Lower leg skin (tissue), 3 donors: ENCODE measurements at regions not wholly inside any gene's neighbourhood (a gene's known extent, or its start where the extent isn't known, plus 50 kb on each side); places are given as distances from the start of the nearest gene placed in this dataset.

ENCODE experiments used
- CTCF ChIP-seq, 3 donors: fragments of 450-650 bp; IDR thresholded peaks; one replicate each; pipeline ENCODE4 v1.5.1; 2016; ENCODE audit warnings: antibody characterized with exemption in 3 of 3, mild to moderate bottlenecking in 3 of 3, moderate library complexity in 2 of 3
- POLR2A ChIP-seq, 2 donors: fragments of 450-650 bp; IDR thresholded peaks; one replicate each; pipeline ENCODE4 v1.6.1; 2016 to 2017; ENCODE audit warnings: antibody characterized with exemption in 2 of 2, mild to moderate bottlenecking in 1 of 2, moderate library complexity in 1 of 2

GRCh38 chr14:98131406-98131805 lies 1140.6 kb downstream of the BCL11B start:
- TF ChIP-seq CTCF (IDR thresholded peaks at IDR 0.05) (no peak), POLR2A (IDR thresholded peaks at IDR 0.05) (no peak)
